ENCODE measurements at regions not wholly inside any gene's neighbourhood (a gene's known extent, or its start where the extent isn't known, plus 50 kb on each side); places are given as distances from the start of the nearest gene placed in this dataset.
A peak's percentile ranks its signal among the peaks of the same experiment; 100 is the strongest.
"Not testable (repeated sequence)": the region's sequence is repeated elsewhere in the genome, so short reads cannot be mapped to it uniquely, and the experiment has no call there.

DNA sequence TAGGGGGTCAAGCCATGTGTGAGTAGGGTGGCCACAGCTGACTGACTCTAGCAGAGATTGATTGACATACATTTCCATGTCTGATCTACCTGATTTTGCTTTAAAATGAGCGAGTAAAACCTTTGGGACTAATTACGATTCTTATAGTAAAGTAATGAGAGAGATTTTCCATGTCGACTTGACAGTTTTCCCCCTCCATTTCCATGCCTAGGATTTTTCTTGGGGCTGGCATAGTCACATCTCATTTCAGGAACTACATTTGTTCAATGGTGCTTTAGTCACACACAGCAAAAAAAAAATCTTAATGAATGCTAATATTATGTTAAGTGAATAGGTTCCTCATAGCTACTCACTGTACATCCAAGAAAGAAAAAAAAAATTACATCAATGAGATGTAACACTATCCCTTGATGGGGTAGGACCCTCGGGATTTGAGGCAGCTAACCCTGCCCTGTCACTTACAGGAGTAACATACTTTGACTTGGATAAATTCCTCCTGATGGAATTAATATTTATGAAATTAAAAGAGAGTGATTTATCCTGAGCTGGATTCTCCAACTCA lies 690.9 kb downstream of the TDRD15 start:
- DNase-seq, result no peak

DNA sequence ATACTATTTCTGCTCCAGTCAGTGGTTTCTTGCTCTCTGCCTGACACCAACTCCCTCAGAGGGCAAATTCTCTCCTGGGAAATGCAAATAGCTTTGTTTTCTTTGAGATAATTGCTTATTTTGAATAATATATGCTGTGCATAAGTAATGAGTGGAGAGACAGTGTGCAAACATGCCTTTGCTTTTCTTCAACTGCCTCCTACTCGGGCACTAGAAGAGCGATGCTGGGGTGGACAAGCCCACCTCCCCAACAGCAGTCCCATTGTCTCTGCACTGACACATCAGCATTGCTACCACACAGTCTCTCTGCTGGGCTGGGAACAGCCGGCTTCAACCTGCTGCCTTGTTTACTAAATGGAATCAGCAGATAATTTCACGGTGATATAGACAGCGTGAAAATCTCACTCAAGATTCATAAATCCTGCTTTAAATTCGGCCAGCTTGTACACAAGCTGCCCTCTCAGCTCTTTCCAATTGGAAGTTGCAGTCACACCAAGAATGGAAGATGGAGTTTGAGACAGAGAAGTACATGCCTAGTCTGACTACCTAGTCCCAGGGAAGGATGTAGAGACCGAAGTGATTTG lies 694.5 kb downstream of the TDRD15 start:
- DNase-seq, result no peak

DNA sequence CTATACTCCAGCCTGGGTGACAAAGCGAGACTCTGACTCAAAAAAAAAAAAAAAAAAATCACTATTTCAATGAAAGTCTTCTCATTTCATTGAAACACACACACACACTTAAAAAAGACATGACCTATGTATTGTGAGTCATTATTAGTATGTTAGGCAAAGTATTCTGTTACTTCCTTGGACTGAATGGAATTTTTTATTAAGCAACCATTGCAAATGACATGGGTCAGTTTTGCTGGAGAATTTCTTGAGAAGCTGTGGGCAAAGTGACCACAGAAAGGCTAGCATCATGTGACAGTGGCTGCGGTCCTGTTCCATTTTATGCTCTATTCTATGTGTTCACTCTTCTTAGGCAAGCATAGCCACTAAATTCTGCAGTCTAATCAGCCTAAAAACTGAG lies 695.7 kb downstream of the TDRD15 start:
- DNase-seq, result peak; percentile 58

DNA sequence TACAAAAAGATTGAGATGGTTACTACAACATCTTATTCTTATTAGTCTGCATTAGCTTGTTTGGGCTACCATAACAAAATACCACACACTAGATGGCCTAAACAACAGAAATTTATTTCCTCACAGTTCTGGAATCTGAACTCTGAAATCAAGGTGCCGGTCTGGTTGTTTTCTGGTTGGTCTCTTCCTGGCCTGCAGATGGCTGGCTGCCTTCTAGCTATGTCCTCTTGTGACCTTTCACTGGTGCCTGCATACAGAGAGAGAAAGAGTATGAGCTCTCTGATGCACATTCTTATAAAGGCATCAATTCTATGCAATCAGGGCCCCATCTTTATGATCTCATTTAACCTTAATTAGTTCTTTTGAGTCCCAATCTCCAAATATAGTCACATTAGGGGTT lies 696.5 kb downstream of the TDRD15 start:
- no peak for DNase-seq

DNA sequence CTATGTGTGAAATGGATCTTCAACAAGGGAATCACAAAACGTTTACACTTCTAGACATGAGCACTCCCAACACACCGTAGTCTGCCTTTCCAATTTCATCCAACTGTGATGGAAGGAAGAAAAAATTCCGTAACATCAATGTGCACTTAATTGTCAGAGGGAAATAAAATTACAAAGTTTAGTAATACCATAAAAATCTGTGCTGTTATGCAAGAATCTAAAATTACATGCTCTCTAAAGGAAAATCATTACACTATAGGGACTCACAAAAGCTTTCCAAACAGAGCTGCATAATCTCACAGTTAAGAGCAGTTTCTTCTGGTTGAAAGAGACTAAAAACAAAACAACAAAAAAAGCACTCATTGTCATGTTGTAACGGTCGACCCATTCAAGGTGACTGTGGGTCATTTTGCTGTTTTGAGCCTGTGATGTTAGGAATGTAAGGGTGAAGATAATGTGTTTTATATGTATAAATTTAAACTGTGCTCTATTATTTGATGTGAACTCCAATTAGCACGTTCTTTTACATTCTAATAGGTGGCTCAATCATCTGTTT lies 698.0 kb downstream of the TDRD15 start:
- peak; percentile 23 for DNase-seq

DNA sequence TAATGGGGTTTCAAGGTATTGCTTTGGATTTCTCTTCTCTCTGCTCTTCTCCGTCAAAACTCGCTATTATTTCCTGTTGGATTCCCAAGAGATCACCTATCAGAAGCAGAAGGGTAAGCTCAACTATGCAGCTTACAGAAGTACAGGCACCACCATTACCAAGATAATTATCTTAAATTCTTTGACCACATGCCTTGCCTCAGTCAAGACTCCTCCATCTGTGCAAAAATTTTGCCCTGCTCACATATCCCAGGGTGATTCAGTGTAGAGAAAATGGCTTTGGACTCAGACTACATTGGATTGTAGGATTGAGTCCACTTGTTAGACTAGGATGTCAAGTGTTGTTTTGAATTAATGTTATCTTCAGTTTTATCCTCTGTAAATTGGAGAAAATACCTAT lies 698.7 kb downstream of the TDRD15 start:
- DNase-seq, result no peak

DNA sequence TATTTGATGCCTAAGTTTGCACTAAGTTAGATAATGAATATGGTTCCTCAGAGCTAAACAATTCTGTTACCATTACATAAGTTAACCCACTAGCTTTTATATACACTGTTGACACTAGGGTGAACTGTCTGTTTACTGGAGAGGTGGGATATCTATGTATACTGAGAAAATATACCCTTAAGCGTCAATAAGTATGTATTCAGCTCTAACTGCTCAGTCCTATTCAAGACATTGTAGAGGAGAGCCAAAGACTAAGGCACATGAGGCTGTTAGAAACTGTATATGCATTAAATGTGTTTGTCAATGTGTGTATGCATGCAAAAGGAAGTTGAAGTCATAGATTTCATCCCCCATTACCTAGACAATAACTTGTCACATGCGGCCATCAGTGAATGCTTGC lies 710.0 kb downstream of the TDRD15 start:
- DNase-seq, result no peak

DNA sequence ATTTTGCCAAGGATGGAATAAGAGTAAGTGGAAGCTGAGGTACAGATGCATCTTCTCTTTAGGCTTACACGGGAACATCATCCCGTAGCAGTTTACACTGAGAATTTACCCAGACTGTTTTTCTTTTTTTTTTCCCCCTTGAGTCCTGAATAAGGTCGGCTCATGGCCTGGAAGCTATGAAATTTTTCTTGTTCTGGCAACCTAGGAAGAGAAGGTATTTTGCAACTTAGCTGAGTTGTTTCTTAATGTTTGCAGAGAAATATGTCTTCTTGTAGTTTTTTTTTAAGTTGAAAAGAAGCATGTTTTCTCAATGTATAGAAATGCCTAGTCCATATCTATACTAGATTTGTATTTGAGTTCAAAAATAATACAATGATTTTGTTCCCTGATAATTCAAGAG lies 712.5 kb downstream of the TDRD15 start:
- peak; percentile 35 for DNase-seq

DNA sequence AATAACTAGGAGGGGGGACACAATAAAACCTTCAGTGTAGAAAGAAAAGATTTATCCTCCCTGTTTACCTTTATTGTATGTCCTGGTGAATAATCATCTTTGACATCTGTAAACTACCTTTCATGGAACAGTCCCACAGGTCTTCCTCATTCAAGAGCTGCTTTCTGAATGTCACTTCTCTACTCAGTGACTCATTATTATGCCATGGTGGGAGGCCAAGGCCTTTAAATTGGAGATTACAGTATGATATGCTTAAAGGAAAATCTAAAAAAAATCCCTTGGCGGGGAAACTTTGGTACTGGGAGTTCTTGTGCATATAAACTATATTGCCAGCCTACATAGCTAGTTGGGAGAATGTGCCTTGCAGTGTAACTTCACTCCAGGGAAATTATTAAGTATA lies 713.0 kb downstream of the TDRD15 start:
- DNase-seq, result no peak

DNA sequence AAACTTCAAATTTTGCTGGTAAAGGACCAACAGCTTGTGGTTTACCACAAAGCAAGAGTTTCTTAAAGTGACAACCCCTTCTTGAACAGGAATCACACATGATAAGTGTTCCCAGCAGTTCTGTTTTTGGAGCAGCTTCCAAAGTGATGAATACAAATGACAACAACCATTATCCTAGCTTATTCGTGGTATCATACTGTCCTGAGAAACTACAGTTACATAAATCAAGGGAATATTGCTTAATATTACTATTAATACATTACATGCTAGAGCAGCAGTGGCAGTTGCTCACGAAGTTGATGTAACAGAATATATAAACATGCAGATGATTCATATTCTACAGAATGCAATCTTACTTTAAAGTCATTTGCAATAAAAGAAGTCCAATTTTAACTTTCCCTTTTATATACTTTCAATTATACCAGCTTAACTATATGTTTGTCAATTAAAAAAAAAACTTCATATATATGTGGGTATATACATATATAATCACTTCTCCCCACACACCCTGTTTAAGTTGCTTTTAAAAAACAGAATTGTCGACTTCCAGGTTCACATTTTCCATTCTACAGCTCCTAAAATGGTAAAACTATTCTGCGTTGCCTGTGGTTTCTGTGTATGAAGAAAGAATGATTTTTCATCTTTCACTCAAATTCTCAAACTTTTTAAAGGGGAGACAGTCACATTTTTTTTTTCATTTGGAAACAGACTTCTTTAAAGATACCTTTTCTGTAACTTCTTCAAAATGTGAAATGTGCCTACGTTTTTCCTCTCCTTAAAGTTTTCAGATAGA lies 713.6 kb downstream of the TDRD15 start:
- DNase-seq, result peak; percentile 93

DNA sequence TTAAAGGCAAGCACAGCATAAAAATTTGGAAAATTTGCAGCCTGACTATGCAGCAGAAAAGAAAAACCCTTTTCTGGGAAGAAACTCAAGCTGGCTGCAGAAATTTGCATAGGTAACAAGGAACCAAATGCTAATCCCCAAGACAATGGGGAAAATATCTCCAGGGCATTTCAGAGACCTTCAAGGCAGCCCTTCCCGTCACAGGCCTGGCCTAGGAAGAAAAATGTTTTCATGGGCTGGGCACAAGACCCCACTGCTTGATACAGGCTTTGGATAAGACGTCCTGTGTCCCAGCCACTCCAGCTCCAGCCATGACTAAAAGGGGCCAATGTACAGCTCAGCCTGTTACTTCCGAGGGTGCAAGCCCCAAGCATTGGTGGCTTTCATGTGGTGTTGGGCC lies 717.6 kb downstream of the TDRD15 start:
- DNase-seq, result no peak

DNA sequence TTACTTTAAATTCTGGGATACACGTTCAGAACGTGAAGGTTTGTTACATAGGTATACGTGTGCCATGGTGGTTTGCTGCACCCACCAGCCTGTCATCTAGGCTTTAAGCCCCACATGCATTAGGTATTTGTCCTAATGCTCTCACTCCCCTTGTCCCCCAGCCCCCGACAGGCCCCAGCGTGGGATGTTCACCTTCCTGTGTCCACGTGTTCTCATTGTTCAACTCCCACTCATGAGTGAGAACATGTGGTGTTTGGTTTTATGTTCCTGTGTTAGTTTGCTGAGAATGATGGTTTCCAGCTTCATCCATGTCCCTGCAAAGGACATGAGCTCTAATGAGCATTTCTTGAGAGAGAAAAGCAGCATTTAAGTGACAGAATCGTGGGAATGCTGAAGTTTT lies 726.6 kb downstream of the TDRD15 start:
- DNase-seq, result not testable (repeated sequence)

DNA sequence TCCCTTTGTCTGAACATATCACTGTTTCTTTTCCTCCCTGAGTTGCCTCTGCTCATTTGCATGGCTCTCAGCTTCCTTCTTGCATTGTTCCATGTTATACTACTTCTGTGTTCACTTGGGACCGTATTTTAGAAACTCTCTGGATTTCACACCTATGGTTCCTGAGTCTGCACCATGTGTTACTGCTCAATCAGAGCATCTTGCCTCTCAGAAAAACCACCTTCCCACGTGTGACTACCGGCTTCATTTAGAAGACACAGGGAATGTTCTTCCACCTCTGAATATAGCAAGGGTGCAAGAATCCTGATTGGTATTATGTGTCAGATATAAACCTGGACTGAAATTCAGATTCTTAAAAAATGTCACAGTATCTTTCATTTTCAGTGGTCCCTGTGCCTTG lies 731.2 kb downstream of the TDRD15 start:
- DNase-seq, result no peak

DNA sequence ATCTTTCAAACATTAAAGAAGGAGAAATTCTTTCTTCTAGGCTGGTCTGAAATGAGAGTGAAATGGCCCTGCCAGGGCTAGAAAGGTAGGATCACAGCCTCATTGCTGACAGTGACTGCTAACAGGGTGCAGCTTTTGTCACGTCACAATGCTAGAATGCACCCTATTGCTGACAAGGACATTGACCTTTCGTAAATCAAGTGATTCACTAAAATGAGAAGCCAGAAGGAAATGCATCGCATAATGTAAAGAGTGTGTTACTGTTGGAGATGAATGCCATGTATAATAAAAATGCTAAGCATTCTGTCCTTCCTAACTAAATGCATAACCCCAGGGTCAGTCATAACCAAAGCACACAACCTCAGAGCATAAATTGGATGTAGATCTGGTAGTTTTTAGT lies 732.9 kb downstream of the TDRD15 start:
- no peak for DNase-seq

DNA sequence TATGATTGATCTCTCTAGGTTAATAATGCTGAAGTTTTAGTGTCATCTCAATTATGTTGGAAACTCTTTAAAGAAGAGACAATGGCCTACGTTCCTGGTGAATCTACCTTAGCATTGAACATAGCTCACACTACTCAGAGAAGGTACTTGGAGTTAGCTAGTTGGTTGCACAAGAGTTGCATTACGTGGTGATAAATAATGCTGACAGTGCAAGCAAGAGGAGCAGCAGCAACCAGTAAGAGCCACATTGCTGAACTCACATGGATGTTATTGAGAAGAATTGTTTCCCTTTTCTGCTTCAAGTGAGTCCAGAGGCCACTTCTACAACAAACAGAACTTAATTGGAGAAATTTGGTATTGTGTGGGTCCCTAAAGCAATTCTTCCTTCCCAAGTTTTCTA lies 737.1 kb downstream of the TDRD15 start:
- DNase-seq, result no peak

DNA sequence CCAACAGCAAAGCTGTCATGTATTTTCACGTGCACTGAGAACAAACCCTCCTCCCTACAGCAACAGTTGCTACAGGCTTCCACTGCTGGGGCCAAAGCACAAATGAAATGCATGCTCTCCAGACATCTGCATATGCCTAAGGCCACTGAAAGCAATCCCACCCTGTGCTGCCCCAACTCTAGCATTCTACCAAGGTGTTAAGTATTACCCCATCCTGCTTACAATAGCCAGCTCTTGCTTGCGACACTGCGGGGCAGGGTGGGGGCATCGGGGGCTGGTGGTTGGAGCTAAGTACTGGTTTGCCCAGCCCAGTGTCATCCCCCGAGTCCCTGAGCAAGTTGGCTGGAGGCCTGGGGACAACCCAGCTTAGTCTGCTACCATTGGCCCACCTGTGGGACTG lies 742.5 kb downstream of the TDRD15 start:
- DNase-seq, result no peak

DNA sequence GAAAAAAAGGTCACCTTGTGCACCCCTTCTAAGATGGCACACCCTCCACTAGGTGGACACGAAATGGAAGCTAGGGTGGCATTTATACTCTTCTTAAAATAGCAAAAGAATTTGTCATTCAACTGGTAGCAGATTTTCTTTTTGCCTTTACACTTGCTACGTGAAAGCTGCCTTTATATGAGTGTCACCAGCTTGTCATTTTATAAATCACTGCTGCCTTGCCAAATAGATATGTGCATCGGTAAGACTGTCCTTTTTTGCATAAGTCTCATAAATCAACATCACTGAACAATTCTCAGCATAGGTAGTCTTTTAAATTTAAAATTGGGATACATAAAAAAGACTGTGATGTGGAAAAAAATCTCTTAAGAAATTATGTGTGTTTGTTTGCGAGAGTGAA lies 764.1 kb downstream of the TDRD15 start:
- no peak for DNase-seq

DNA sequence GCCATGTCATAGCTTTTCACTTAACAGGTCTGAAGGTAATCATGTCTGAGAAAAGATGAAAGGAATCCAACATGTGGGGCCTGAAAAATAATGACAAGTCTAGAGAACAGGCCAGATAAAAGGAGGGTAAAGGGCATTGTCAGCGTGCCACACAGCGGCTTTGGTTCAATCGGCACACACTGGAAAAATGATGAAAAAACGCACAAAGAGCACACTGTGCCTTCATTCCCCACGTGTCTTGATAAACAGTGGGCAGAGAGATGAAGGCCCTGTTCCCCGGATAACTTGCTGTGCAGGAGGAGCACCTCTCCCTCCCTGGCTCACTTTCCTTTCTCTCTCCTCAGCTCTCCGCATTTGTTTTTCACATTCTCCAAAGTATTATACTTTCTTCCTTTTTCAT lies 766.3 kb downstream of the TDRD15 start:
- no peak for DNase-seq

DNA sequence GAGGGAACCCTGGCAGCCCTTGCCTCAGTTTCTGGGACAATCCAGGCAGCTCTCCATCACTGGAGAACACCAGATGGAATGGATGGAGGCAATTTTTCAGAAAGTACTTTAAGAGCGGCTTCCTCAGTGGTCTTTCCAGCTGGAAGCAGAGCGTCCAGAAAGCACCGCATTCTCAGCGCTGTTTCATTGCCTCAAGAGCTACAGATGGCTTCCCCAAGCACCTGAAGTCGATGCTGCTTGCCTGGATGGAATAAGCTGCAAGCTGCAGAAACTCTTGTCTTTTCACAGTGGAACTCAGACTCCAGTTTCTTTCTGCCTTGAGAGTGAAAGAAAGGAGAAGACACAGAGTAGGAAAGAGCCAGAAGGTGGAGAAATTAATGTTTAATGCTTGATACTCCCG lies 766.9 kb downstream of the TDRD15 start:
- DNase-seq, result no peak

DNA sequence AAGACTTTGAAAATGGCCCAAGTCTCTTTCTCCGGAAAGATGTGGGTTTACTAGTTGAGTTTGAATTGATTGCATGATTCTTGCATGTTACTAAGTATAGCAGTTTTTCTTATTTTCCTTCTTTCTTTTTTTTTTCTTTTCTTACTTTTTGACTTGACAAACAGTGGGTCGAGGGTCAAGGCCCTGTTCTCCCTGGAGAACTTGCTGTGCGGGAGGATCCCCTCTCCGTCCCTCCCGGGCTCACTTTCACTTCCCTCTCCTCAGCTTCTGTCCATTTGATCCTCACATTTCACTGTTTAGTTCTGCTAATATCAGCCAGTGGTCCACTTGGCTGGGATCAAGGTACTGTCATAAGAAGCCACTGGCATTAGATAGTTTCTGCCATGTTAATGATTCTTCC lies 767.4 kb downstream of the TDRD15 start:
- DNase-seq, result no peak

DNA sequence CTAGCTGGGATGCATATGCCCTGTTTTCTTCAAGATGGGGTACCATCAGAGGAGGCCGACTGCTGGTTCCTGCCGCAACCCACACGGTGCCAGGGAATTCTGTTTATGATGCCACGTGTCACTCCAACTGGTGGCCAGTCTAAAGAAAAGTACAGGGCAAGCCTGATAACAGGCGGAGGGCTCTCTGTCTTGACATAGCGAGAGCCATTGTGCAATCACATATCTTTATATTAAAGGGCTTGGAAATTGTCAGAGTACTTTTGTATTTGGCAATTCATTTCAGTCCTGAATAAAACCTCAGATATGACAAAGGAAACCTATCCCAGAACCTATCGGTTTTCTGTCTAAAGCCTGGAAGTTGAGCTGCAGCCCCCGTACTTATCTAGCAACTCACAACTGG lies 768.4 kb downstream of the TDRD15 start:
- DNase-seq, result no peak

DNA sequence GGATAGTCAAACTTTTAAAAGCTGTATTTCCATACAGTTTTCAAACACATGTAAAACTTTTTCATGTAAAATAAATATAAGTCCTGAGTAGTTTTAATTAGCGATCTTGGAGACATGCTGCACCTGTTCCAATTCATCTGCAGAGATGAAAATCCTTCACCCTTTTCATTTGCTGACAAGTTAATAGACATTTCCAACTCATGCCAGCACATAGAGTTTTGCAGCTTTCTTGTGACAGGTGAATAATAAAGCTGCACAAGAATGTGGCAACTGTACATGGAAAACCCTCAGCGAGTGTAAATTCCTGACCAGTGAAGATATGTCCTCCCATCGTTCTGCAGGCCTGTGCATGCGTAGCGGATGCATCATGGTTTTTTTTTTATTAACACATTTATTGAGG lies 771.4 kb downstream of the TDRD15 start:
- DNase-seq, result no peak

DNA sequence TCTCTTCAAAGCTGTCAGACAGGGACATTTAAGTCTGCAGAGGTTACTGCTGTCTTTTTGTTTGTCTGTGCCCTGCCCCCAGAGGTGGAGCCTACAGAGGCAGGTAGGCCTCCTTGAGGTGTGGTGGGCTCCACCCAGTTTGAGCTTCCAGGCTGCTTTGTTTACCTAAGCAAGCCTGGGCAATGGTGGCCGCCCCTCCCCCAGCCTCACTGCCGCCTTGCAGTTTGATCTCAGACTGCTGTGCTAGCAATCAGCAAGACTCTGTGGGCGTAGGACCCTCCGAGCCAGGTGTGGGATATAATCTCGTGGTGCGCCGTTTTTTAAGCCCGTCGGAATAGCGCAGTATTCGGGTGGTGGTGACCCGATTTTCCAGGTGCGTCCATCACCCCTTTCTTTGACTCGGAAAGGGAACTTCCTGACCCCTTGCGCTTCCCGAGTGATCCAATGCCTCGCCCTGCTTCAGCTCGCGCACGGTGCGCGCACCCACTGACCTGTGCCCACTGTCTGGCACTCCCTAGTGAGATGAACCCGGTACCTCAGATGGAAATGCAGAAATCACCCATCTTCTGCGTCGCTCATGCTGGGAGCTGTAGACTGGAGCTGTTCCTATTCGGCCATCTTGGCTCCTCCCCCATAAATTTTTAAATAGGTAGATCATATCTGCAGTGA lies 785.1 kb downstream of the TDRD15 start:
- not testable (repeated sequence) for DNase-seq

Measured in fibroblast of skin of right quadriceps (primary cell).